Right cardiac atrium (tissue), 5 donors: ENCODE measurements at regions not wholly inside any gene's neighbourhood (a gene's known extent, or its start where the extent isn't known, plus 50 kb on each side); places are given as distances from the start of the nearest gene placed in this dataset.

Source experiments
- ATAC-seq, 2 donors: fragments of 200-7000 bp; cut with Tn5 transposase; one replicate each; pipeline versions ENCODE4 v1.8.0 to v1.9.1; 2020; ENCODE audit warnings: moderate library complexity in 2 of 2, mild to moderate bottlenecking in 1 of 2
- DNase-seq, 3 donors: peaks; one replicate each; pipeline ENCODE4 v3.0.0-alpha.2; 2020
- H3K27ac ChIP-seq: one replicate; pipeline ENCODE4 v1.5.1; 2013; ENCODE audit warnings: mild to moderate bottlenecking, low read length, control low read depth, moderate library complexity
- H3K27me3 ChIP-seq: one replicate; pipeline ENCODE4 v1.6.1; 2013; ENCODE audit not compliant: control insufficient read depth, insufficient read depth
- H3K4me1 ChIP-seq: one replicate; pipeline ENCODE4 v1.6.1; 2013; ENCODE audit warnings: low read length; ENCODE audit not compliant: control insufficient read depth, insufficient read depth
- H3K4me3 ChIP-seq: one replicate; pipeline ENCODE4 v1.5.1; 2013; ENCODE audit warnings: low read length, control low read depth
- H3K9me3 ChIP-seq: one replicate; pipeline ENCODE4 v1.6.1; 2013; ENCODE audit warnings: low read length; ENCODE audit not compliant: control insufficient read depth
- WGBS: extraction: QIAGEN DNeasy Blood & Tissue Kit; methylation state at CpG from one replicate; pipeline ENCODE4 v1.1.7; 2013; 5-methylcytosine and 5-hydroxymethylcytosine counted together
- intact Hi-C, 4 donors: fragments of 100-400 bp; cut with DNase I; formaldehyde crosslinking; loops; one replicate each; pipeline versions ENCODE4 v1.11.0 to v1.14.0; 2022 to 2023
- donor health status: healthy with polysubstance abuse.
- donor health status: DM: no; HTN: yes; CAD: no.
- donor health status: DM: no; HTN: no; CAD: no.
- donor health status: DM: no; HTN: yes; CAD: no; lungs with severe emphysema.
- donor health status: DM: yes; HTN: yes; CAD: no.

GRCh38 chr5:3269395-3270169 is 326.1 kb upstream of the IRX1 start:
- Histone ChIP-seq H3K27me3 (no peaks in the 10 kb centered on the region), H3K27ac (no peak overlapping the region)
- WGBS = 72% methylated on average over 28 of the region's 28 CpGs

GRCh38 chr5:3268760-3269330 is 326.8 kb upstream of the IRX1 start:
- H3K9me3 ChIP-seq = no peaks in the 10 kb centered on the region
- intact Hi-C loops = no loop called here
- WGBS = 78% methylated on average over 9 of the region's 9 CpGs
- ATAC-seq = no peak
- no peak overlapping the region for H3K27ac ChIP-seq
- DNase-seq = no peak
- no peak overlapping the region for H3K4me3 ChIP-seq
- H3K27me3 ChIP-seq = no peaks in the 10 kb centered on the region
- H3K4me1 ChIP-seq = no peaks in the 10 kb centered on the region

More at GRCh38 chr5:3269395-3270169, 326.1 kb upstream of the IRX1 start:
- no peaks in the 10 kb centered on the region for H3K9me3 ChIP-seq
- ATAC-seq (no peak), DNase-seq (no peak)
- intact Hi-C loops = no loop called here
- H3K4me1 ChIP-seq = no peaks in the 10 kb centered on the region
- no peak overlapping the region for H3K4me3 ChIP-seq

DNA sequence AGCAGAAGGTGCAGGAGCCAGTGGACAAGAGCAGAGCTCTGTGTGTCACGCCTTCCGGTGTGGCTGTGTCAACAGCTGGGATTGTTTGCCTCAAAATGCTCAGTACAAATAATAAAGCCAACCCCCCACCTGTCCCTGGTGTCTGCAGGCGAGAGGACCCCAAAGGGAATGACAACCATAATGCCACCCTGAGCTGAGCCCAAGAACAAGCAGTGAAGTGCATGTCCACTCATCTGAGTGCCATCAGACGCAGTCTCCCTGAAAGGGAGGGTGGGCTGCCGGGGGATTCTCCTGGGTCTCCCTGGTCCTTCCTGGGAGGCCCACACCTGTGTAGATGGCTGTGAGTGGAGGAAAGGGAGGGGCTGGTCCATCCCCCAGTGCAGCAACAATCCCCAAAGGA is 328.8 kb upstream of the IRX1 start:
- Histone ChIP-seq H3K4me1 (no peaks in the 10 kb centered on the region), H3K9me3 (no peaks in the 10 kb centered on the region), H3K4me3 (no peak overlapping the region), H3K27ac (no peak overlapping the region), H3K27me3 (no peaks in the 10 kb centered on the region)
- intact Hi-C loops = no loop called here
- DNase-seq (no peak), ATAC-seq (no peak)
- 87% methylated on average over 5 of the region's 5 CpGs for WGBS

- 77% methylated on average over 6 of the region's 6 CpGs for WGBS
- intact Hi-C loops = no loop called here
- ATAC-seq (no peak), DNase-seq (no peak)
- Histone ChIP-seq H3K27me3 (no peaks in the 10 kb centered on the region), H3K9me3 (no peaks in the 10 kb centered on the region), H3K4me1 (no peaks in the 10 kb centered on the region), H3K27ac (no peak overlapping the region), H3K4me3 (no peak overlapping the region)
Measured at GRCh38 chr5:3265936-3266335, 329.7 kb upstream of the IRX1 start.

DNA sequence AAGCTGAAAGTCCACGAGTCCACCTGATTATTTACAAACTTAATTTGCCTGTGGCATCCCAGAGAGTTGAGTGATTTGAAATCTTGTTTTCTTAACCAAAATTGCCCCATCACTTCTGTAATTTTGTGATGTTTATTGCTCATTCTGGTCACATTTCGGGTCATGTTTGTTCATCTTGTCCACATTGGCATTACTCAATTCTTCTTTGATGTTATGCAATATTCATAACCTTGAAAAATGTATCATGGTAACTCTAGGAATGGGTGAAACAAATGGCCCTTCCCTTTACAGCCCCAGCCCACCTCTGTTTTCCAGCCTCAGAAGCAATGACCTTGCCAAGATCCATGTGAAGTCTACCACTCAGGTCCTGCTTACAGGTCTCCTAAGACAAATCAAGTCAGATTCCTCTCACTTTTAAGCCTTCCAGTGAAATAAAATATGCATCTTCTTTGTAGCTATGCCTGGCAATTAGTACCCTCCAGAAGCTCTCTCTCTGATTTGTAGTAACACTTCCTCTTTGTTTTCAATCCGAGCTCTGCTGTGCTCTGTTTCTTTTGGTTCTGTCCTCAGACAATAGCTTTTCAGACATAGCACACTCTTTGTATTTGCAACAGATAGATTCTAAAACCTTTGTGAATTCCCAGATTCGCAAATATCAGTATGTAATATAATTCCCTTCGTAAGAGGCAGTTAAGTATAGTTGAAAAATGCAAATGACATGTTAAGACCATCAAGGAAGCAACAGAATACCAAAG is 330.3 kb upstream of the IRX1 start:
- intact Hi-C loops = no loop called here
- DNase-seq = no peak
- ATAC-seq = no peak
- no peaks in the 10 kb centered on the region for H3K27me3 ChIP-seq
- H3K4me1 ChIP-seq = no peaks in the 10 kb centered on the region
- H3K4me3 ChIP-seq = no peak overlapping the region
- WGBS = 67% methylated on average over 5 of the region's 5 CpGs
- no peak overlapping the region for H3K27ac ChIP-seq
- H3K9me3 ChIP-seq = peaks cover 4% of the 10 kb centered on the region

DNA sequence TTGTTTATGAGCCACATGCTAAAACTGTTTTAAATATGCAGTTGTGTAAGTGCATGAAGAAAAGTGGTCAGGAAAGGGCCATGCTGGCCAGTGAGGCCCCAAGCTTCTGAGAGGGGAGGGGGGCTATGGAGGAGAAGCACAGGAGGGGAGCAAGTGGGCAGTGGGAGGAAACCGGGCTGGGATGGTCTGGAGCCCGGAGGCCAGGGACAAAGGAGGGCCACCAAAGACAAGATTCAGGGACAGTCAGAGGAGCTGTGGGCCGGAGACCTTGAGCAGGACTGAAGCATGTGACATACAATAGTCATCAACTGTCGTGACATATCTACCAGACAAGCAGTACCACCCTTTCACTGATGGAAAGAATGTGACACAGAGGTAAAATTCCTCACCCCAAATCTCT is 333.2 kb upstream of the IRX1 start:
- no peak for DNase-seq
- 80% methylated on average over 4 of the region's 4 CpGs for WGBS

GRCh38 chr5:3261081-3261480 is 334.6 kb upstream of the IRX1 start:
- H3K27me3 ChIP-seq = no peaks in the 10 kb centered on the region
- no peak for DNase-seq
- peaks cover 7% of the 10 kb centered on the region for H3K9me3 ChIP-seq
- no peak for ATAC-seq
- intact Hi-C loops = no loop called here
- 89% methylated on average over 4 of the region's 4 CpGs for WGBS
- no peaks in the 10 kb centered on the region for H3K4me1 ChIP-seq
- H3K4me3 ChIP-seq = no peak overlapping the region
- H3K27ac ChIP-seq = no peak overlapping the region

More for the DNA sequence above, 333.2 kb upstream of the IRX1 start:
- Histone ChIP-seq H3K27me3 (no peaks in the 10 kb centered on the region), H3K4me3 (no peak overlapping the region), H3K27ac (no peak overlapping the region), H3K9me3 (peaks cover 7% of the 10 kb centered on the region), H3K4me1 (no peaks in the 10 kb centered on the region)
- no peak for ATAC-seq
- intact Hi-C loops = no loop called here

- Histone ChIP-seq H3K27ac (no peak overlapping the region), H3K4me1 (no peaks in the 10 kb centered on the region), H3K9me3 (peaks cover 7% of the 10 kb centered on the region), H3K27me3 (no peaks in the 10 kb centered on the region), H3K4me3 (no peak overlapping the region)
- ATAC-seq = no peak
- WGBS = 78% methylated on average over 9 of the region's 9 CpGs
- intact Hi-C loops = no loop called here
- no peak for DNase-seq
Measured at GRCh38 chr5:3258050-3258449, 337.6 kb upstream of the IRX1 start.

- Histone ChIP-seq H3K27ac (no peak overlapping the region), H3K4me1 (no peaks in the 10 kb centered on the region), H3K9me3 (no peaks in the 10 kb centered on the region), H3K4me3 (no peak overlapping the region), H3K27me3 (no peaks in the 10 kb centered on the region)
- DNase-seq (no peak), ATAC-seq (no peak)
- intact Hi-C loops = no loop called here
- WGBS = 66% methylated on average over 1 of the region's 1 CpG
Measured at GRCh38 chr5:3252235-3252634, 343.4 kb upstream of the IRX1 start.

GRCh38 chr5:3251784-3252183 is 343.8 kb upstream of the IRX1 start:
- ATAC-seq (no peak), DNase-seq (no peak)
- Histone ChIP-seq H3K27ac (no peak overlapping the region), H3K4me3 (no peak overlapping the region), H3K4me1 (no peaks in the 10 kb centered on the region), H3K27me3 (no peaks in the 10 kb centered on the region), H3K9me3 (no peaks in the 10 kb centered on the region)
- WGBS = 39% methylated on average over 5 of the region's 5 CpGs
- intact Hi-C loops = no loop called here

GRCh38 chr5:3249401-3249800 is 346.2 kb upstream of the IRX1 start:
- intact Hi-C loops = no loop called here
- no peak overlapping the region for H3K27ac ChIP-seq
- H3K9me3 ChIP-seq = no peaks in the 10 kb centered on the region
- WGBS = 59% methylated on average over 2 of the region's 2 CpGs
- no peaks in the 10 kb centered on the region for H3K4me1 ChIP-seq
- H3K27me3 ChIP-seq = no peaks in the 10 kb centered on the region
- DNase-seq = no peak
- ATAC-seq = no peak
- H3K4me3 ChIP-seq = no peak overlapping the region
